Effector memory CD4-positive, alpha-beta T cell (primary cell): ENCODE measurements at regions not wholly inside any gene's neighbourhood (a gene's known extent, or its start where the extent isn't known, plus 50 kb on each side); places are given as distances from the start of the nearest gene placed in this dataset.

Experiments used
- DNase-seq, 3 donors: peaks; one replicate each; pipeline ENCODE4 v3.0.0-alpha.2; 2020
- H3K27ac ChIP-seq: 2 replicates; pipeline ENCODE4 v1.7.0; 2013; ENCODE audit warnings: mild to moderate bottlenecking, low read length, moderate library complexity; ENCODE audit not compliant: insufficient read depth, poor library complexity, severe bottlenecking
- H3K27me3 ChIP-seq: replicated peaks from 2 replicates; pipeline ENCODE4 v1.7.0; 2013; ENCODE audit warnings: mild to moderate bottlenecking, low read length; ENCODE audit not compliant: insufficient read depth, control insufficient read depth, poor library complexity, severe bottlenecking
- H3K36me3 ChIP-seq: 2 replicates; pipeline ENCODE4 v1.7.0; 2013; ENCODE audit warnings: mild to moderate bottlenecking, low read length, moderate library complexity; ENCODE audit not compliant: control insufficient read depth, insufficient read depth
- H3K4me1 ChIP-seq: 2 replicates; pipeline ENCODE4 v1.7.0; 2013; ENCODE audit warnings: low read length, mild to moderate bottlenecking; ENCODE audit not compliant: control insufficient read depth, insufficient read depth, poor library complexity, severe bottlenecking
- H3K4me3 ChIP-seq: 2 replicates; pipeline ENCODE4 v1.7.0; 2013; ENCODE audit warnings: low read length, low read depth, mild to moderate bottlenecking; ENCODE audit not compliant: insufficient read depth, poor library complexity, severe bottlenecking
- H3K9me3 ChIP-seq: 2 replicates; pipeline ENCODE4 v1.7.0; 2013; ENCODE audit warnings: mild to moderate bottlenecking, low read length, moderate library complexity; ENCODE audit not compliant: control insufficient read depth

GRCh38 chr2:234638966-234639365, 142.1 kb upstream of the ARL4C start:
- no peak for DNase-seq
- Histone ChIP-seq H3K27me3 (no peaks in the 10 kb centered on the region), H3K4me1 (no peaks in the 10 kb centered on the region), H3K36me3 (no peaks in the 10 kb centered on the region), H3K27ac (no peak overlapping the region), H3K4me3 (no peak overlapping the region), H3K9me3 (no peaks in the 10 kb centered on the region)

- Histone ChIP-seq H3K27ac (no peak overlapping the region), H3K4me1 (no peaks in the 10 kb centered on the region), H3K27me3 (no peaks in the 10 kb centered on the region), H3K9me3 (no peaks in the 10 kb centered on the region), H3K36me3 (no peaks in the 10 kb centered on the region), H3K4me3 (no peak overlapping the region)
- DNase-seq, result no peak
These were observed 138.4 kb upstream of the ARL4C start for GRCh38 chr2:234635284-234635683.

- H3K4me1 ChIP-seq, result no peaks in the 10 kb centered on the region
- no peaks in the 10 kb centered on the region for H3K36me3 ChIP-seq
- DNase-seq, result no peak
- no peaks in the 10 kb centered on the region for H3K9me3 ChIP-seq
- H3K27ac ChIP-seq, result no peak overlapping the region
- H3K27me3 ChIP-seq, result no peaks in the 10 kb centered on the region
- H3K4me3 ChIP-seq, result no peak overlapping the region
These were observed 136.8 kb upstream of the ARL4C start for GRCh38 chr2:234633581-234634230.

DNA sequence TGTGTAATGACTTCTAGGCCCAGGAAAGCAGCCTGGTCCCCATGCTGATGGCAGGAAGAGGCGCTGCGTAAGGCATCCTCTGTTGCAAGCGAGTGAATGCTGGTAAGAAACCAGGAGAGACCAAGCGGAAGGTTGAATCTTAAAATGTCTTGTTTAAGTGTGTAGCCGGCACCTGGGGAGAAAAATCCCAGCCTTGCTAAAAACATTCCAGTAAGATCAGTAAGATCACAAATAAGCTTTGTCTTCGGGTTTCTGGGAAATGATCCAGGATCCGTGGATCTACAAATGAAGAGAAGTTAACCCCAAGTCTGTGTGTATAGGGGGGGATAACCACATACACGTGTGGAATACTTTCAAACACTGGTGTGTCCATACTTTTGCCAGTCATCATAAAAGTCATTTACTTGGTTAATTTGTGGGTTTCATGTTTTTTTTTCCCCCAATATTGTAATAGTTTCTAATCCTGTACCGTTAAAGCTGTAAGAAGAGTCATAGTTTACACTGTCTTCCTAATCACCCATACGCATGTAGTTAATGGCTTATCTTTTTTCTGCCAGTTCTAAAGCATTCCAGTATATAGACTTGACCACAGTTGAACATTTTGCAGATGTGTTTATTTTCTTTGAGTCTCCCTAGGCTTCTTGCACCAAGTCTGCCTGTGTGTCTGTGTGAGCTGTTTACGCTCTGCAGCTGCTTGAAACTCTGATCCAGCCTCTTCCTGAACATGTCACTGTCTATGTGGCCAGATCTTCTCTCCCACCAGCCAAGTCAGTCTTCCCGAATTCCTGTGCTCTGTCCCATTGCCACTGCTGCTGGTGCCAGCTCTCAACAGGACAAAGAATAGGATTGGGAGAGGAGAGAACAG, 135.9 kb upstream of the ARL4C start:
- Histone ChIP-seq H3K27me3 (no peaks in the 10 kb centered on the region), H3K9me3 (no peaks in the 10 kb centered on the region), H3K4me3 (no peak overlapping the region), H3K4me1 (no peaks in the 10 kb centered on the region), H3K27ac (no peak overlapping the region), H3K36me3 (no peaks in the 10 kb centered on the region)
- no peak for DNase-seq

- Histone ChIP-seq H3K27me3 (no peaks in the 10 kb centered on the region), H3K36me3 (no peaks in the 10 kb centered on the region), H3K4me1 (no peaks in the 10 kb centered on the region), H3K27ac (no peak overlapping the region), H3K9me3 (no peaks in the 10 kb centered on the region), H3K4me3 (no peak overlapping the region)
- no peak for DNase-seq
These were observed 135.0 kb upstream of the ARL4C start for GRCh38 chr2:234631646-234632514.

DNA sequence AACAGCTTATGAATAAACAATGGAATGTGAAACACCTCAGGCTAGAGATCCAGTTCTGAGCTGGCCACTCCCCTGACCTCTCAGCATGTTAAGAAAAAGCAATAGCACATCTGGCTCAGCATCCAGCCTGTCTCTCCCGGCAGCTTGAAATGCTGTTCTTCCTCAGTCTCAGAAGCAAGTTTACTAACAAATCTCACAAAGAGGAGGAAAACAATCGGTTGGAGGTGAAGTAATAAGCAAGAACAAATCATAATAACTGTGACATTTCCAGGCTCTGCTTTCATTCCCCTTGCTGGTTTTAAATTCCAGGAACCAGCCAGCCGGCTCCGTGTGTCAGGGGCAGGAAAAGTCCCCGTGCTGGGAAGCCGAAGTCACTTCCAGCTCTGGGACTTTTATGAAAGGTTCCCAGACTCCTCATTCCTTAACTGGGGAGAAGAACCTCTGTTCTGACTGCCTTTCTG, 133.9 kb upstream of the ARL4C start:
- no peaks in the 10 kb centered on the region for H3K36me3 ChIP-seq
- no peak for DNase-seq
- H3K27ac ChIP-seq, result no peak overlapping the region
- H3K9me3 ChIP-seq, result no peaks in the 10 kb centered on the region
- no peaks in the 10 kb centered on the region for H3K27me3 ChIP-seq
- no peaks in the 10 kb centered on the region for H3K4me1 ChIP-seq
- no peak overlapping the region for H3K4me3 ChIP-seq

- no peaks in the 10 kb centered on the region for H3K27me3 ChIP-seq
- no peaks in the 10 kb centered on the region for H3K4me1 ChIP-seq
- no peak overlapping the region for H3K27ac ChIP-seq
- no peaks in the 10 kb centered on the region for H3K36me3 ChIP-seq
- DNase-seq, result no peak
- H3K9me3 ChIP-seq, result no peaks in the 10 kb centered on the region
- no peak overlapping the region for H3K4me3 ChIP-seq
These were observed 132.7 kb upstream of the ARL4C start for GRCh38 chr2:234629596-234629995.

DNA sequence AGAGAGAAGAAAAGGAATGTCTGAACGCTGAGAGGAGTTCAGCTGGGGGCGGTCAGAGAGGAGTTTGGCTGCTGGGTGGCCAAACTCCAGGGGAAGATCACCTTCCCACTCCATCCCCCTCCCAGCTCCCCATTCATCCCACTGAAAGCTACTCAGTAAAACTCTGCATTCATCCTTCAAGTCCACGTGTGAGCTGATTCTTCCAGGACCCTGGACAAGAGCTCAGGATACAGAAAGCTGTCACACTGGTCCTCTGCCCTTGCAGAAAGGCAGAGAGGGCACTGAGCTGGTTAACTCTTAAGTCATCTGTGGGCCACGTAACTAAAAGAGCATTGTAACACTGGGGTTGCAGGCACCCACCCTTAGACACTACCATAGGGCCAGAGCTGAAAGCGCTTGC, 132.1 kb upstream of the ARL4C start:
- Histone ChIP-seq H3K4me1 (no peaks in the 10 kb centered on the region), H3K27me3 (no peaks in the 10 kb centered on the region), H3K36me3 (no peaks in the 10 kb centered on the region), H3K27ac (no peak overlapping the region), H3K4me3 (no peak overlapping the region), H3K9me3 (no peaks in the 10 kb centered on the region)
- no peak for DNase-seq

GRCh38 chr2:234627308-234627707, 130.4 kb upstream of the ARL4C start:
- DNase-seq, result no peak
- Histone ChIP-seq H3K9me3 (no peaks in the 10 kb centered on the region), H3K27me3 (no peaks in the 10 kb centered on the region), H3K4me1 (no peaks in the 10 kb centered on the region), H3K27ac (no peak overlapping the region), H3K4me3 (no peak overlapping the region), H3K36me3 (no peaks in the 10 kb centered on the region)
